Stimulated activated CD4-positive, alpha-beta T cell treated with anti-CD3 and anti-CD28 coated beads, Interleukin-2, amount 100 ng/mL, for 24 hours (primary cell): ENCODE measurements at regions not wholly inside any gene's neighbourhood (a gene's known extent, or its start where the extent isn't known, plus 50 kb on each side); places are given as distances from the start of the nearest gene placed in this dataset.

ENCODE experiments used
- DNase-seq, 2 donors: peaks; one replicate each; pipeline ENCODE4 v3.0.0-alpha.2; 2020

- DNase-seq: no peak
Measured at GRCh38 chr4:132910229-132910748, 238.8 kb upstream of the PCDH10 start.

- no peak for DNase-seq
Measured at GRCh38 chr4:132918096-132918495, 231.0 kb upstream of the PCDH10 start.

GRCh38 chr4:132923516-132923915, 225.6 kb upstream of the PCDH10 start:
- no peak for DNase-seq

- no peak for DNase-seq
Measured at GRCh38 chr4:132934911-132935310, 214.2 kb upstream of the PCDH10 start.

DNA sequence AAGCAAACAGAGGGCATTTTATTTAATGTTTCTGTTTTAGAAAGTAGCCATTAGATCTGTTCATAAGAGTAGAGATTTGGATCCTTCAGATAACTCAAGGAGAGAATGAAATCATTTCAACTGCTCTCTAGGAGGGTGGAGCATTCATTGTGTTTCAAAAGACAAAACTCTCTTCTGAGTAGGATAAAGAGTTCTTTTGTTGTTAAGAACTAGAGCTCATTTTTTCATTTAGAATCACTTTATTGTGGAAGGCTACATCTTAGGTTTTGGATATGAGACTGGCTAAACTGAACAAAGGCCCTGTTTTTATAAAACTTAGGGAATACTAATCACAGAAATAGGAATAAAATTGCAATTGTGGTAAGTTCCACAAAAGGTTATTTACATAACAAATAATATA, 193.9 kb upstream of the PCDH10 start:
- DNase-seq: no peak

DNA sequence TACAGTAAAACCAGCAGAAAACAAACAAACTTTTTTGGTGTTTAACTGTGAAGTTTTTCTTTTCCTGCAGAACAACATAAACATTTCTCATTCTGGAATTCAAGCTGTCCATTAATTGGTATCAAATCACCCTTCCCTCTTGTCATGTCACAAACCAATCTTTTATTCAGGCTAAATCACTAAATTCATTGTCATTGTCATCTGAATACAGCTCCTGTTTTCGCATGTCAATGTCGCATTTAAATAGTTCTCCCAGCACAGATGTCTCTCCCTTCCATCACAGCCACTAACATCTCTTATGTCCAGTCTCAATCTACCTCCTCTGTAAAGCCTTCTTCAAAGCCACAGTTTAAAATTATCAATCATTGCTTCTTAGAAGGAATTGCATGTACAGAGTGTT, 192.1 kb upstream of the PCDH10 start:
- no peak for DNase-seq

GRCh38 chr4:132958457-132959263, 190.4 kb upstream of the PCDH10 start:
- no peak for DNase-seq

DNA sequence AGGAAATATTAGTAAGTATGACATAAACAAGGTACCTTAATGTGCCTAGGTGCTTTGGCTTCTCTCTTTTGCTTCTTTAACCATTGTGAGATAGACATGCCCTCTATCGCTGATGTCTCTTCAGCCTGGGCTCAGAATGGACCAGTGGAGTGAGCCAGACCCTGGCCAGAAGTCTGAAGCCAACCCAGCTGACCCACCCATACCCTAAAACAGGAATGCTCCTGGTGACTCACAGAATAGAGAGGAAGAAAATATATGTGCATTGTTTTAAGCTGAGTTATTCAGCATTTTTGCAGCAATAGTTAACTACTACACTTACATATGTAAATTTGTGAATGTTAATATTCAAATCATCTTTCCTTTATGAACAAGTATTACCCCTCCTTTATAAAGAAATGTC, 167.5 kb upstream of the PCDH10 start:
- DNase-seq: no peak

- DNase-seq: no peak
Measured at GRCh38 chr4:132982151-132982550, 166.9 kb upstream of the PCDH10 start.

- DNase-seq: no peak
Measured at GRCh38 chr4:132991111-132991510, 158.0 kb upstream of the PCDH10 start.

- no peak for DNase-seq
Measured at GRCh38 chr4:132992686-132993085, 156.4 kb upstream of the PCDH10 start.

DNA sequence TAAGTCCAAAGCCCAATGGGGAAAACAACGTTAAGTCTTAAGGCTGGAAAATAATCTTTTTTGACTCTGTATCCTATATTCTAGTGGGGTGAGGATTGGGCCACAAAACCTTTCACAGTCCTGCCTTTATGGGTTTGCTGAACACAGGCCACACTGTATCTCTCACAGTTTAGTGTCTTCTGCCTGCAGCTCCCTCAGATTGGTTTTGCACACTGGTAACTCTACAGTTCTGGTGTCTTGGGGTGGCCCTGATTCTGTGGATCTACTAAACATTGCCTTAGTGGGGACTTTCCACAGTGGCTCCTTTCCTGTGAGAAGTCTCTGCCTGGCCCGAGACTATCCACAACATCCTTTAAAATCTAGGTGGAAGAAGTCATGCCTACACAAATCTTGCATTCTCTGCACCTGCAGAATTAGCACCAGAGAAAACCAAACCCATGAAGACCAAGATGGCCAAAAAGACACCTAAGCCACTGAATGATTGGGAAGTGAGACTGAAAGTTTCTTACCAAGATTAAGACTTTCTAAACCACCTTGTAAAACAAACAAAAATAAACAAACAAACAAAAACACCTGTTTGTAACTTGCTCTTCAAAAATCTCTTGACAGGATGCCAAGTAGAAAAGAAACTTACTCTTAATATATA, 150.4 kb upstream of the PCDH10 start:
- no peak for DNase-seq

GRCh38 chr4:133000012-133000411, 149.1 kb upstream of the PCDH10 start:
- no peak for DNase-seq

GRCh38 chr4:133003169-133003568, 145.9 kb upstream of the PCDH10 start:
- no peak for DNase-seq

DNA sequence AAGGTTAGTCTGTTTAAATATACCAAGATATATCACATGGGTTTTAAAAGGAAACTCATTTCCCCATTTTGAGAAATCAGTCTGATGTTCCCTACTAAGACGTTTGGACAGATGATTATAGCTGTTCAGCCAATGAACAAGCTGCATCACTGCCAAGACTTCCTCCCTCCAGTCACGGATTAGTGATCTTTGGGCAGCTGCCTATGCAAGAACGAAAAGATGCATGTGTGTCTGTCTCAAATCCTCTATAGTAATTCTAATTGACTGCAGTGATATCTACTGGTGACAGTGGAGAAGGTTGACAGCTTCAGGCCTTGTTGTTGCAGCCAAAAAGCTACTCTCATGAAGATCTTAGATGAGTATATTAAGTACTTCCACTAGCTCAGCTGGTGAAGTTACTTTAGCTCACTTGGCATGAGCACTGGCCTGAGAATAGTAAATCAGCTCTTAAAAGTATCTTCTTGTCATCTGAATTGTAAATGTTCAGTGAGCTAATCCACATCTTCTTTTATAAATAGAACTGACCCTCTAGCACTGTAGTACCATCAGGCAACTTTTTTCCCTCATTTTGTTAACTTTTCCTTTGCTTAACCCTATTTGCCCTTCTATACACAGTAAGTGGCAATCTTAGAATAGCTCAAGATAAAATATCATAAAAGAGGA, 134.5 kb upstream of the PCDH10 start:
- DNase-seq: no peak

DNA sequence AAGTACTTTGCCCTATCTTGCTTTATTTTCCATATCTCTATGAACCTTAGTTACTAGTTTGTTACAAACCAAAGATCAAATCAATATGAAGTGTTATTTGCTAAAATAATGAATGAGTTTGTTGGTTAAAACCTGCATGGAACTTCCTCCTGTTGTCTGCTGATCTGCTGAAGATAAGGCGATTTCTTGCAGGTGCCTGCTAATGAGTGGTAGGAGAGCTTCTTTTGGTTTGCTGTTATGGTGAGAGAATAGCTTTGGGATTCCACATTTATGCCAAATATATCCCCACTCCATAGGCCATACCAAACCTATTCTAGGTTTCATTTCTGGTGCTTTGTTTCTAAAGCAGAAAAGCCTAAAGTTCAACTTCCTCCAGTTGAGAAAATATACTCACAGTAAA, 103.8 kb upstream of the PCDH10 start:
- DNase-seq: no peak

GRCh38 chr4:133046156-133046555, 102.9 kb upstream of the PCDH10 start:
- no peak for DNase-seq

GRCh38 chr4:133058701-133059100, 90.4 kb upstream of the PCDH10 start:
- DNase-seq: no peak

- DNase-seq: no peak
Measured at GRCh38 chr4:133059117-133059516, 90.0 kb upstream of the PCDH10 start.

DNA sequence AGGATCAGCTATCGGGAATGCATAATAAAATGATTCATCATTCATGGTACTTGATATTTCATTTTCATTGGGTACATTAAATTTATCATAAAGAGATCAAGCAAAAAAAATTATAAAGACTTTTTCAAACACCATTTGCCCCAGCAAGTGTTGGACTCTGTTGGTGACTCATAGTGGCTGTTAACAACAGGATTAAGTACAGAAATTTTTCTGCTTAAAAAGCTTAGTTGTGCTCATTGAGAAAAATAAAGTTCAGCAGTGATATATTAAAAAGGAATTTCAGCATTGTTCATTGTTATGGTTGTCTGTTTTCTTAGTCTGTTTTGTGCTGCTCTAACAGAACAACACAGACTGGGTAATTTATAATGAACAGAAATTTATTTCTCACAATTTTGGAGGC, 86.2 kb upstream of the PCDH10 start:
- DNase-seq: no peak

- no peak for DNase-seq
Measured at GRCh38 chr4:133068083-133068482, 81.0 kb upstream of the PCDH10 start.

DNA sequence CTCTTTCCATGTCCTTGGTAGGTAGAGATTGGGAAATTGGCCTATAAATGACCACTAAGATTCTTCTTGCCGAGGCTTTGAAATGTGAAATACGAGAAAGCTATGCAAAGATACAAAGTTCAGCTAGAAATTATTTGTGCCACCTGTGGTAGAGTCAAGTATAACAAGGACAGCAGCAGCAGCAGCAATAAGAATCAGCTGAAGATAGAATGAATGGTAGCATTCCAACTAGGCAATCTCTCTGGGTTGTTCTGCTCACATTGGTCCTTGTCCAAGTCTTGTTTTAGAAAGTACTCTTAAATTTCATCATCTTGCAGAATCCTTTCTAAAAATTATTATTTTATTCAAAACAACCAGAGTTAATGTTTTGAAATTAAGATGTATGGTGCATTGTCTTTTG, 67.8 kb upstream of the PCDH10 start:
- DNase-seq: no peak

DNA sequence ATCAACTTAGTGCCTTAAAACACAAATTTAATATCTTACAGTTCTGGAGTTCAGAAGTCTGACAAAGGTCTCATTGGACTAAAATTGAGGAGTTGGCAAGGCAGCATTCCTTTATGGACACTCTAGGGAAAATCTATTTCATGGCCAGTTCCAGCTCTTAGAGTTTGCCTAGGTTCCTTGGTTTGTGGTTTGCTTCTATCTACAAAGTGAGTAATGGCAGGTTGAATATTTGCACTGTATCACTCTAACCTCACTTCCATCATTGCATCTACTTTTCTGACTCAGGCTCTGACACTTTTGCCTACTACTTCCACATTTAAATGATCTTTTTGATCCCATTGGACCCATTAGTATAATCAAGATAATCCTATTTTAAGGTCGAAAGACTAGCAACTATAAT, 64.7 kb upstream of the PCDH10 start:
- no peak for DNase-seq

DNA sequence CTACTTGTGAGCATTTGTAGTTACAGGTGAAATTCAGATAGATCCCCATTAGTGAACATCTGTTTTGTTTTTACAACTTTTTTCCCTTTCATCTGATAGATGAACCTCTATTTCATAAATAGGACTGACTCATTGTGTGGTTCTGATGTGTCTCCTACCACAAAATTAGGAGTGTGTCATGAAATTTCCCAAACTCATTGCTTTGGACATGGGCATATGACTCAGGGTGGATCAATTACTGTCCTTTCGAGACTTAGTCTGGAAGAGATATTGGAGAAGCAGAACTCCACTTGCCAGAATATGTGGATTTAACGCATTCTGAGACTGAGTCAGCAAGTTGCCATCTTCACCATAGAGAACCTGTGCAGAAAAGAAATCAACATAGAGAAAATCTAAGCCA, 53.5 kb upstream of the PCDH10 start:
- DNase-seq: no peak
